Glutamatergic neuron (in vitro differentiated cells): ENCODE measurements at regions not wholly inside any gene's neighbourhood (a gene's known extent, or its start where the extent isn't known, plus 50 kb on each side); places are given as distances from the start of the nearest gene placed in this dataset.

ENCODE experiments used
- DNase-seq: peaks from one replicate; pipeline ENCODE4 v3.0.0; 2022
- H3K27ac Mint-ChIP-seq: one replicate; pipeline ENCODE4 v1.8.0; 2020; ENCODE audit warnings: mild to moderate bottlenecking, mixed read lengths, inconsistent platforms; ENCODE audit not compliant: unreplicated experiment
- H3K27me3 Mint-ChIP-seq: one replicate; pipeline ENCODE4 v1.8.0; 2020; ENCODE audit warnings: mild to moderate bottlenecking, moderate library complexity, mixed read lengths, inconsistent platforms; ENCODE audit not compliant: unreplicated experiment
- H3K36me3 Mint-ChIP-seq: one replicate; pipeline ENCODE4 v1.8.0; 2020; ENCODE audit warnings: mild to moderate bottlenecking, mixed read lengths, inconsistent platforms; ENCODE audit not compliant: unreplicated experiment
- H3K4me1 Mint-ChIP-seq: one replicate; pipeline ENCODE4 v1.8.0; 2020; ENCODE audit warnings: mild to moderate bottlenecking, low read depth, mixed read lengths, inconsistent platforms; ENCODE audit not compliant: unreplicated experiment
- H3K4me3 Mint-ChIP-seq: one replicate; pipeline ENCODE4 v1.8.0; 2020; ENCODE audit warnings: mild to moderate bottlenecking, mixed read lengths, inconsistent platforms; ENCODE audit not compliant: unreplicated experiment
- H3K9me3 Mint-ChIP-seq: one replicate; pipeline ENCODE4 v1.8.0; 2020; ENCODE audit warnings: mild to moderate bottlenecking, moderate library complexity, mixed read lengths, inconsistent platforms; ENCODE audit not compliant: unreplicated experiment
- CTCF ChIP-seq: fragments of 200-600 bp; sonication (generic); IDR thresholded peaks from one replicate; pipeline ENCODE4 v1.5.0; 2021; ENCODE audit not compliant: partially characterized antibody, unreplicated experiment

- Mint-ChIP-seq H3K9me3 (no peaks in the 10 kb centered on the region), H3K36me3 (peaks cover 11% of the 10 kb centered on the region), H3K27ac (no peak overlapping the region), H3K4me3 (no peak overlapping the region), H3K27me3 (no peaks in the 10 kb centered on the region), H3K4me1 (peaks cover 2% of the 10 kb centered on the region)
- no peak for TF ChIP-seq CTCF
- no peak for DNase-seq
Measured at GRCh38 chr1:94698759-94699502, 121.2 kb upstream of the SLC44A3 start.

- peaks cover 5% of the 10 kb centered on the region for H3K4me1 Mint-ChIP-seq
- no peaks in the 10 kb centered on the region for H3K27me3 Mint-ChIP-seq
- H3K9me3 Mint-ChIP-seq = peaks cover 1% of the 10 kb centered on the region
- H3K27ac Mint-ChIP-seq = no peak overlapping the region
- no peak overlapping the region for H3K4me3 Mint-ChIP-seq
- DNase-seq = no peak
- no peak for TF ChIP-seq CTCF
- H3K36me3 Mint-ChIP-seq = peaks cover 14% of the 10 kb centered on the region
Measured at GRCh38 chr1:94698356-94698755, 121.8 kb upstream of the SLC44A3 start.

GRCh38 chr1:94697839-94698238, 122.3 kb upstream of the SLC44A3 start:
- Mint-ChIP-seq H3K4me1 (peaks cover 5% of the 10 kb centered on the region), H3K27me3 (no peaks in the 10 kb centered on the region), H3K4me3 (no peak overlapping the region), H3K27ac (no peak overlapping the region), H3K9me3 (peaks cover 1% of the 10 kb centered on the region), H3K36me3 (peaks cover 14% of the 10 kb centered on the region)
- no peak for TF ChIP-seq CTCF
- no peak for DNase-seq

- Mint-ChIP-seq H3K4me1 (peaks cover 9% of the 10 kb centered on the region), H3K27me3 (no peaks in the 10 kb centered on the region), H3K4me3 (no peak overlapping the region), H3K27ac (no peak overlapping the region), H3K36me3 (peaks cover 10% of the 10 kb centered on the region), H3K9me3 (peaks cover 1% of the 10 kb centered on the region)
- DNase-seq = no peak
- no peak for TF ChIP-seq CTCF
Measured at GRCh38 chr1:94694226-94694915, 125.8 kb upstream of the SLC44A3 start.

GRCh38 chr1:94693435-94693834, 126.7 kb upstream of the SLC44A3 start:
- H3K27me3 Mint-ChIP-seq = peaks cover 3% of the 10 kb centered on the region
- peaks cover 1% of the 10 kb centered on the region for H3K9me3 Mint-ChIP-seq
- H3K27ac Mint-ChIP-seq = no peak overlapping the region
- peaks cover 9% of the 10 kb centered on the region for H3K4me1 Mint-ChIP-seq
- no peak overlapping the region for H3K4me3 Mint-ChIP-seq
- peaks cover 10% of the 10 kb centered on the region for H3K36me3 Mint-ChIP-seq
- no peak for DNase-seq
- TF ChIP-seq CTCF = no peak
